Adrenal gland (tissue), 5 donors: ENCODE measurements at regions not wholly inside any gene's neighbourhood (a gene's known extent, or its start where the extent isn't known, plus 50 kb on each side); places are given as distances from the start of the nearest gene placed in this dataset.

Experiments used
- POLR2A ChIP-seq, 2 donors: fragments of 450-650 bp; IDR thresholded peaks; one replicate each; pipeline ENCODE4 v1.6.1; 2017; ENCODE audit warnings: antibody characterized with exemption in 2 of 2, mild to moderate bottlenecking in 2 of 2, moderate library complexity in 1 of 2
- TF ChIP-seq, protein P1 (sequence below), 6 experiments: fragments of 450-650 bp in 4 of 6; fragments of 200-600 bp in 2 of 6; sonication (generic) in 1 of 6; IDR thresholded peaks; 1 replicate in 5 of 6; 2 replicates in 1 of 6; pipeline versions ENCODE4 v1.5.1 to v1.8.0; 2016 to 2021; ENCODE audit warnings: antibody characterized with exemption in 6 of 6, mild to moderate bottlenecking in 2 of 6, moderate library complexity in 1 of 6
- donor health status: DM: no; HTN: no; CAD: no.

- TF ChIP-seq, protein P1, sequence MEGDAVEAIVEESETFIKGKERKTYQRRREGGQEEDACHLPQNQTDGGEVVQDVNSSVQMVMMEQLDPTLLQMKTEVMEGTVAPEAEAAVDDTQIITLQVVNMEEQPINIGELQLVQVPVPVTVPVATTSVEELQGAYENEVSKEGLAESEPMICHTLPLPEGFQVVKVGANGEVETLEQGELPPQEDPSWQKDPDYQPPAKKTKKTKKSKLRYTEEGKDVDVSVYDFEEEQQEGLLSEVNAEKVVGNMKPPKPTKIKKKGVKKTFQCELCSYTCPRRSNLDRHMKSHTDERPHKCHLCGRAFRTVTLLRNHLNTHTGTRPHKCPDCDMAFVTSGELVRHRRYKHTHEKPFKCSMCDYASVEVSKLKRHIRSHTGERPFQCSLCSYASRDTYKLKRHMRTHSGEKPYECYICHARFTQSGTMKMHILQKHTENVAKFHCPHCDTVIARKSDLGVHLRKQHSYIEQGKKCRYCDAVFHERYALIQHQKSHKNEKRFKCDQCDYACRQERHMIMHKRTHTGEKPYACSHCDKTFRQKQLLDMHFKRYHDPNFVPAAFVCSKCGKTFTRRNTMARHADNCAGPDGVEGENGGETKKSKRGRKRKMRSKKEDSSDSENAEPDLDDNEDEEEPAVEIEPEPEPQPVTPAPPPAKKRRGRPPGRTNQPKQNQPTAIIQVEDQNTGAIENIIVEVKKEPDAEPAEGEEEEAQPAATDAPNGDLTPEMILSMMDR (IDR thresholded peaks at IDR 0.05) = no peak
- no peak for TF ChIP-seq POLR2A (IDR thresholded peaks at IDR 0.05)
Observed at GRCh38 chr7:17725821-17726220, 214.5 kb downstream of the SNX13 start.
